K562 (cell line): ENCODE measurements at regions not wholly inside any gene's neighbourhood (a gene's known extent, or its start where the extent isn't known, plus 50 kb on each side); places are given as distances from the start of the nearest gene placed in this dataset.

Experiments
- ATAC-seq: fragments of 200-7000 bp; cut with Tn5 transposase; 3 replicates; pipeline ENCODE4 v1.9.1; 2020; ENCODE audit warnings: moderate library complexity
- BruUV-seq: library from RNA; stranded (reverse); fragments of 400-500 nt; replicated peaks from 2 replicates; lab custom pipeline; 2021; lab: Mats Ljungman, UMichigan
- CTCF ChIA-PET: fragments of 300-600 bp; formaldehyde crosslinking; extraction: SDS; loops from one replicate; lab custom pipeline; 2021; ENCODE audit warnings: low intra/inter-chr PET ratio; lab: Yijun Ruan, JAX
- POLR2A ChIA-PET: fragments of 300-600, 350-650 bp; sonication (Branson Sonifier 250); formaldehyde crosslinking; extraction: SDS; loops from one replicate; lab custom pipeline; 2021; ENCODE audit warnings: antibody characterized with exemption, inconsistent platforms; lab: Yijun Ruan, JAX
- DNase-seq, 4 experiments: peaks; one replicate each; pipeline versions ENCODE4 v3.0.0 to v3.0.0-alpha.2; 2011 to 2018; ENCODE audit warnings: low spot score in 3 of 4, mixed read lengths in 3 of 4; ENCODE audit errors: extremely low read depth in 1 of 4
- FAIRE-seq: peaks from 2 replicates; lab custom pipeline; 2011; peaks lifted over from hg19 to GRCh38; lab: Jason Lieb, UNC
- H2AFZ ChIP-seq: 2 replicates; pipeline ENCODE4 v1.6.0; 2011; ENCODE audit warnings: low read depth, low read length, control low read depth, inconsistent platforms
- H3K27ac ChIP-seq: fragments of 200-600 bp; 3 replicates; pipeline ENCODE4 v1.8.0; 2011; ENCODE audit warnings: low read depth, mild to moderate bottlenecking, control low read depth, inconsistent platforms, low read length, moderate library complexity, mixed read lengths; ENCODE audit errors: extremely low read depth
- H3K27me3 ChIP-seq, 2 experiments: fragments of 300-600 bp in 1 of 2; 2 replicates in 1 of 2; 3 replicates in 1 of 2; pipeline versions ENCODE4 v1.6.0 to v1.8.0; 2011; ENCODE audit warnings: inconsistent platforms in 2 of 2, low read length in 2 of 2, mild to moderate bottlenecking in 1 of 2, mixed read lengths in 1 of 2, moderate library complexity in 1 of 2; ENCODE audit not compliant: control insufficient read depth in 2 of 2, insufficient read depth in 2 of 2
- H3K36me3 ChIP-seq: fragments of 300-600 bp; 3 replicates; pipeline ENCODE4 v1.8.0; 2011; ENCODE audit warnings: mild to moderate bottlenecking, low read length, inconsistent platforms; ENCODE audit not compliant: control insufficient read depth, insufficient read depth
- H3K4me1 ChIP-seq, 2 experiments: fragments of 200-600 bp in 1 of 2; replicated peaks in 1 of 2; 2 replicates in 1 of 2; 3 replicates in 1 of 2; pipeline versions ENCODE4 v1.5.1 to v1.8.0; 2011; ENCODE audit warnings: inconsistent platforms in 2 of 2, low read length in 2 of 2, mild to moderate bottlenecking in 1 of 2, mixed read lengths in 1 of 2, moderate library complexity in 1 of 2; ENCODE audit not compliant: control insufficient read depth in 2 of 2, insufficient read depth in 2 of 2
- H3K4me2 ChIP-seq: 2 replicates; pipeline ENCODE4 v1.6.1; 2011; ENCODE audit warnings: low read length, control low read depth, inconsistent platforms, mixed read lengths; ENCODE audit not compliant: insufficient read depth
- H3K4me3 ChIP-seq: fragments of 200-600 bp; sonication (generic), shearing (Covaris generic); 2 replicates; pipeline ENCODE4 v1.5.1; 2016; ENCODE audit warnings: control low read depth, inconsistent platforms
- H3K79me2 ChIP-seq: fragments of 200-600 bp; 3 replicates; pipeline ENCODE4 v1.8.0; 2011; ENCODE audit warnings: low read length, inconsistent platforms; ENCODE audit not compliant: control insufficient read depth, insufficient read depth
- H3K9ac ChIP-seq, 2 experiments: 2 replicates each; pipeline versions ENCODE4 v1.6.0 to v1.6.1; 2011; ENCODE audit warnings: low read depth in 2 of 2, low read length in 2 of 2, control low read depth in 1 of 2, inconsistent platforms in 1 of 2, mild to moderate bottlenecking in 1 of 2, mixed read lengths in 1 of 2; ENCODE audit not compliant: insufficient read depth in 1 of 2
- H3K9me1 ChIP-seq: one replicate; pipeline ENCODE4 v1.6.0; 2011; ENCODE audit warnings: inconsistent platforms, mild to moderate bottlenecking, low read length, moderate library complexity; ENCODE audit not compliant: control insufficient read depth, insufficient read depth
- H3K9me3 ChIP-seq: replicated peaks from 2 replicates; pipeline ENCODE4 v1.5.1; 2011; ENCODE audit warnings: low read depth, low read length, inconsistent platforms; ENCODE audit not compliant: control insufficient read depth, insufficient read depth
- H4K20me1 ChIP-seq: replicated peaks from 2 replicates; pipeline ENCODE4 v1.6.1; 2011; ENCODE audit warnings: low read length, inconsistent platforms, mixed read lengths; ENCODE audit not compliant: control insufficient read depth, insufficient read depth
- FOXP1 ChIP-seq: sonication (generic); formaldehyde crosslinking; IDR thresholded peaks from 2 replicates; pipeline ENCODE4 v1.8.0; 2022; ENCODE audit warnings: mild to moderate bottlenecking, missing genetic modification reagents
- KAT8 ChIP-seq: fragments of 450-650 bp; IDR thresholded peaks from 2 replicates; pipeline ENCODE4 v1.6.1; 2016; ENCODE audit warnings: low read depth, mild to moderate bottlenecking
- POLR3G ChIP-seq: IDR thresholded peaks from 2 replicates; pipeline ENCODE4 v1.6.1; 2011; ENCODE audit not compliant: insufficient read length, insufficient replicate concordance; ENCODE audit errors: extremely low read depth
- RBM25 ChIP-seq: fragments of 200-400 bp; formaldehyde crosslinking; IDR thresholded peaks from 2 replicates; pipeline ENCODE4 v1.6.1; 2018; ENCODE audit warnings: low read length, low read depth, moderate library complexity; ENCODE audit not compliant: severe bottlenecking
- SMAD2 ChIP-seq: fragments of 150-350 bp; IDR thresholded peaks from 2 replicates; pipeline ENCODE4 v1.6.1; 2014; ENCODE audit warnings: low read depth, mild to moderate bottlenecking, low read length
- ZFP1 ChIP-seq: fragments of 450-650 bp; formaldehyde crosslinking; IDR thresholded peaks from 2 replicates; pipeline ENCODE4 v1.4.0; 2020; ENCODE audit warnings: mild to moderate bottlenecking, mixed read lengths
- ZNF518B ChIP-seq: fragments of 250-450 bp; sonication (Bioruptor Pico); IDR thresholded peaks from 2 replicates; pipeline ENCODE4 v1.5.0; 2021; ENCODE audit warnings: mild to moderate bottlenecking, moderate library complexity
- WGBS: fragments of 100-300 bp; shearing (Covaris generic); methylation state at CpG from one replicate; pipeline ENCODE4 v1.1.6; 2016; ENCODE audit warnings: low coverage, mixed read lengths; ENCODE audit not compliant: insufficient coverage; ENCODE audit errors: missing lambda C conversion rate; 5-methylcytosine and 5-hydroxymethylcytosine counted together
- in situ Hi-C: fragments of 300-500 bp; cut with MboI; formaldehyde crosslinking; loops from 4 replicates; pipeline ENCODE4 v1.15.0; 2018; ENCODE audit warnings: inconsistent platforms, mixed read lengths
- intact Hi-C: fragments of 100-400 bp; cut with micrococcal nuclease; formaldehyde crosslinking; loops from 2 replicates; pipeline ENCODE4 v1.14.2; 2022
- TF ChIP-seq, protein P1 (sequence below): fragments of 250-450 bp; sonication (Bioruptor Pico); IDR thresholded peaks from 2 replicates; pipeline ENCODE4 v1.8.0; 2022; ENCODE audit warnings: moderate library complexity, mild to moderate bottlenecking, inconsistent platforms

DNA sequence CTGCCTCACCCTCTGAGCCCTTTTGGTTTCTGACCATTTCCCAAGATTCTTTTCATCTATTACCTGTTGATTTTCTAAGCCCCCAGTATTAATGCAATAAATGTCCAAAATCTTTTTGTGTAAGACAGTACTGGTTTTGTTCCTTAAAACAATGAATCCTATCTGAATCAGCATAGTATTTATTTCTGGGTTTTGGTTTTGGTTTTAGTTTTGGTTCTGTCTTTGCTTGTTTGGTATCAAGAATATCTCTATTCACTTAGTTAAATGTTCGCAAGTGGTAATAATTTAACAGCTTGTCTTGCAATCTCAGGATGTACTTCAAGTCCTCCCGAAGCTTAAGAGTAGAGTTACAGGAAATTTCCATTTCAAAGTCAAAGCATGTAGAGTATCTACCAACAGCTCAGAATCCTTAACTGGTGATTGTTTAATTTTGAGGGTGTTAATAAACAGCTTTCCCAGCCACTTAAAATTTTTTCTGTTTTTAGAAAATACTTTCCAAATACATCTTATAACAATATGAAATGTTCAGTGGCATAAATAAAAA is 67.7 kb upstream of the NEDD4L start (continued):
- TF ChIP-seq ZNF518B, result no peak
- no peak for TF ChIP-seq RBM25
- no peak for TF ChIP-seq ZFP1 (CRISPR knock-in tag)
- TF ChIP-seq POLR3G, result no peak

DNA sequence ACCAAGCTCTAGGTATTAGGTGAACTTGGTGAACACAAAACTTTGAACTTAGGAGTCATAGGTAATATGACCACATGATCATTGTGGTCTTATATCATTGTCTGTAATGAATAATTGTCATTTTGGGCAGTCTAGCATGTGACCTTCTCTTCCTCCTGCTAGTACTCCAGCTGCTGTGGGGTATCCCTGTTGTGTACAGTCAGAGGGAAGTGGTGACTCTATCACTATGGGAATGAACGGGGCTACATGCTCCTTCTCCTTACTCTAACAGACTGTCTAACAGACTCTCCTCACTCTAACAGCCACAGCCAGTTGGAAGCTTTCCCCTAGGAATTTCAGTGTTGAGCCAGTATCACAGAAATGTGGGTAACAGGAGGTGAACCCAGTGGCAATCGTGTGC is 68.2 kb upstream of the NEDD4L start:
- H3K9me3 ChIP-seq, result no peaks in the 10 kb centered on the region
- FAIRE-seq (no peak), ATAC-seq (no peak), DNase-seq (no peak)
- intact Hi-C loops, result no loop called here
- BruUV-seq, result no TSS peak
- ChIA-PET CTCF (no interaction called here), POLR2A (interaction anchor here (1.4 kb wide), 1 partner anchor 15 kb away, joined by 3 read pairs; no protein-coding TSS in a partner anchor)
- H3K9me1 ChIP-seq, result no peaks in the 10 kb centered on the region
- H2AFZ ChIP-seq, result peak overlapping the region; percentile 56; the same call in 1 of the 2 replicates
- H3K4me1 ChIP-seq, result no peaks in the 10 kb centered on the region
- in situ Hi-C loops, result no loop called here
- H3K27ac ChIP-seq, result no peak overlapping the region
- H3K27me3 ChIP-seq, result no peaks in the 10 kb centered on the region
- H3K4me2 ChIP-seq, result no peak overlapping the region
- TF ChIP-seq, protein P1, sequence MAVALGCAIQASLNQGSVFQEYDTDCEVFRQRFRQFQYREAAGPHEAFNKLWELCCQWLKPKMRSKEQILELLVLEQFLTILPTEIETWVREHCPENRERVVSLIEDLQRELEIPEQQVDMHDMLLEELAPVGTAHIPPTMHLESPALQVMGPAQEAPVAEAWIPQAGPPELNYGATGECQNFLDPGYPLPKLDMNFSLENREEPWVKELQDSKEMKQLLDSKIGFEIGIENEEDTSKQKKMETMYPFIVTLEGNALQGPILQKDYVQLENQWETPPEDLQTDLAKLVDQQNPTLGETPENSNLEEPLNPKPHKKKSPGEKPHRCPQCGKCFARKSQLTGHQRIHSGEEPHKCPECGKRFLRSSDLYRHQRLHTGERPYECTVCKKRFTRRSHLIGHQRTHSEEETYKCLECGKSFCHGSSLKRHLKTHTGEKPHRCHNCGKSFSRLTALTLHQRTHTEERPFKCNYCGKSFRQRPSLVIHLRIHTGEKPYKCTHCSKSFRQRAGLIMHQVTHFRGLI (CRISPR knock-in tag), result no peak
- TF ChIP-seq KAT8, result no peak
- no peak for TF ChIP-seq SMAD2
- no peak for TF ChIP-seq FOXP1 (CRISPR knock-in tag)
- no peaks in the 10 kb centered on the region for H3K36me3 ChIP-seq
- no peak overlapping the region for H3K9ac ChIP-seq
- no peak overlapping the region for H3K4me3 ChIP-seq
- H4K20me1 ChIP-seq, result no peaks in the 10 kb centered on the region
- WGBS, result 6% methylated on average over 2 of the region's 2 CpGs
- no peaks in the 10 kb centered on the region for H3K79me2 ChIP-seq
